ENCODE measurements at regions not wholly inside any gene's neighbourhood (a gene's known extent, or its start where the extent isn't known, plus 50 kb on each side); places are given as distances from the start of the nearest gene placed in this dataset.

DNA sequence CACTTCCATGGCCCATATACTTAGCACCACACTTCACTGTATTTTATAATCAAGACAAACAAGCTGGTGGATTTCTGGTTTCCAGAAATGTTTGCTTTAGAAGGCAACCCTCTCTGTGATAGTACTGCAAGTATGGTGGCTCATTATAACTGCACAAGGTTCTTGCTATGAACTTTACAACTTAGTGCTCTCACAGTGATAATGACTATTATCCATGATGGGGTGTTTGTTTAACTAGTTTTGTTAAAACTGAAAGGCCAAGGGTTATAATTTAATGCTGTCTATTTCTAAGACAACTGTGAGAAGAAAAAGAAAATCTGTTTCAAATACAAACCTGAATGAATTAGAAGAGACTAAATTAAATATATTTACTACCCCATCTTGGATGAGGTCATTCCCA is 903.2 kb downstream of the ADGRL2 start:
- H3K4me3 ChIP-seq (ENCODE audit: low read depth, low read length) = no peak overlapping the region
- DNase-seq (ENCODE audit: low read depth) = no peak
- TF ChIP-seq, protein P1, sequence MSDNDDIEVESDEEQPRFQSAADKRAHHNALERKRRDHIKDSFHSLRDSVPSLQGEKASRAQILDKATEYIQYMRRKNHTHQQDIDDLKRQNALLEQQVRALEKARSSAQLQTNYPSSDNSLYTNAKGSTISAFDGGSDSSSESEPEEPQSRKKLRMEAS (IDR thresholded peaks at IDR 0.05; ENCODE audit: low read depth, low read length) = no peak
- no peak for TF ChIP-seq POLR2A (IDR thresholded peaks at IDR 0.05; ENCODE audit: extremely low read depth, insufficient read length)

DNA sequence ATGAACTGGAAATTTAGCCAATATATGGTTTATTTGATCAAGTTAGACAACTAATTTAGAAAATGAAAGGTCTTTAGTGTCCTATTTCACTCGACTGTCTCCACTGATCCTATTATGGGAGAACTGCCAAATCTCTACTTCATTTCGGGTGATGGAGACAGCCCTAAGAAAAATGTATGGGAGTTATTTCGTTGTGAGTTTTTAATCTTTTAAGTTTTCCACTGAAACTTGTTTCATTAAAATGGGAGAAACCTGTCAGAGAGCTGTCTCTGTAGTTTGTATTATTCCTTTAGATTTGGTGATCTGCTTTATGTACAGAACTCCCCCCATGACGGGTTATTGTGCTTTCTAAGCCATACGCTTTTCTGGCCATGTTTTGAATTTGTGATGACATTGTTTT is 899.7 kb downstream of the ADGRL2 start:
- H3K4me3 ChIP-seq (ENCODE audit: low read depth, low read length) = no peak overlapping the region
- DNase-seq (ENCODE audit: low read depth) = no peak
- TF ChIP-seq MYC (IDR thresholded peaks at IDR 0.05; ENCODE audit: low read depth, low read length) = no peak
- TF ChIP-seq, protein P2, sequence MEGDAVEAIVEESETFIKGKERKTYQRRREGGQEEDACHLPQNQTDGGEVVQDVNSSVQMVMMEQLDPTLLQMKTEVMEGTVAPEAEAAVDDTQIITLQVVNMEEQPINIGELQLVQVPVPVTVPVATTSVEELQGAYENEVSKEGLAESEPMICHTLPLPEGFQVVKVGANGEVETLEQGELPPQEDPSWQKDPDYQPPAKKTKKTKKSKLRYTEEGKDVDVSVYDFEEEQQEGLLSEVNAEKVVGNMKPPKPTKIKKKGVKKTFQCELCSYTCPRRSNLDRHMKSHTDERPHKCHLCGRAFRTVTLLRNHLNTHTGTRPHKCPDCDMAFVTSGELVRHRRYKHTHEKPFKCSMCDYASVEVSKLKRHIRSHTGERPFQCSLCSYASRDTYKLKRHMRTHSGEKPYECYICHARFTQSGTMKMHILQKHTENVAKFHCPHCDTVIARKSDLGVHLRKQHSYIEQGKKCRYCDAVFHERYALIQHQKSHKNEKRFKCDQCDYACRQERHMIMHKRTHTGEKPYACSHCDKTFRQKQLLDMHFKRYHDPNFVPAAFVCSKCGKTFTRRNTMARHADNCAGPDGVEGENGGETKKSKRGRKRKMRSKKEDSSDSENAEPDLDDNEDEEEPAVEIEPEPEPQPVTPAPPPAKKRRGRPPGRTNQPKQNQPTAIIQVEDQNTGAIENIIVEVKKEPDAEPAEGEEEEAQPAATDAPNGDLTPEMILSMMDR (IDR thresholded peaks at IDR 0.05; ENCODE audit: low read depth, low read length) = no peak
- TF ChIP-seq, protein P1 (IDR thresholded peaks at IDR 0.05; ENCODE audit: low read depth, low read length) = no peak
- no peak for TF ChIP-seq POLR2A (IDR thresholded peaks at IDR 0.05; ENCODE audit: extremely low read depth, insufficient read length)

DNA sequence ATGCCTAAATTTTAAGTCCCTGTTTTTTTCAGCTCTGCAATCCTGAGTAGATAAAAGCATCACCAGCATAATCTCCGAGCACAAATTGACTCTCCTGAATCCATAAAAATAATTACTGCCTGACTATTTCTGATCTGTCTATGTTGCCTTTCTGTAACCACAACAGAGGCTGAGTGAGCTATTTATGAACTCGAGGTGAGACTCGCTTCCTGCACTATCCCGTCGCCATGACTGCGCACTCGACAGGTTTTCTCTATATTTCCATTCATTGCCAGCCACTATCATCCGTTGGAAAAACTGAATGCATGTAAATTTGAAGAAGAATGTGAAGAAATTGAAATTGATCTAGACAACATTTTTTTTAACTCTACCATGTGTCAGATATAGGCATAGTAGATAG is 897.2 kb downstream of the ADGRL2 start:
- H3K4me3 ChIP-seq (ENCODE audit: low read depth, low read length) = no peak overlapping the region
- no peak for DNase-seq (ENCODE audit: low read depth)
- TF ChIP-seq MYC (IDR thresholded peaks at IDR 0.05; ENCODE audit: low read depth, low read length) (no peak), POLR2A (IDR thresholded peaks at IDR 0.05; ENCODE audit: extremely low read depth, insufficient read length) (no peak)
- TF ChIP-seq, protein P2 (IDR thresholded peaks at IDR 0.05; ENCODE audit: low read depth, low read length) = no peak
- TF ChIP-seq, protein P1 (IDR thresholded peaks at IDR 0.05; ENCODE audit: low read depth, low read length) = no peak

DNA sequence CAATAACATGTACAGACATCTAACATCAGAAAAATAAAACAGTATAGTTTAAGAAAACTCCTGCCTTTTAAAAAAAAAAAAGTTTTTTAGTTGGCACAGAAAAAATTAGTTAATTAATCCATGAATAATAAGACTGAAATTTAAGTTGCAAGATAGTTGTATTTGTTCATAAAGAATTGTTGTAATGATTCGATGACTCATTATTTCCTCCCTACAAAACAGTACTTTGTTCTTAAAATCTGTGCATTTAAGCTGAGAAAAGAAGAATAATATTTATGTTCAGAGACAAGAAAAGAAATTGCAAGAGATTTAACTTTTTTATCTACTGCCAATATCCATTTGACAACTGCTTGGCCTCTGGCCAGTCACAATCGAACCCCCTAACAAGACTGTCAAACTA is 894.7 kb downstream of the ADGRL2 start:
- TF ChIP-seq, protein P1 (IDR thresholded peaks at IDR 0.05; ENCODE audit: low read depth, low read length) = no peak
- TF ChIP-seq POLR2A (IDR thresholded peaks at IDR 0.05; ENCODE audit: extremely low read depth, insufficient read length) = no peak
- TF ChIP-seq, protein P2 (IDR thresholded peaks at IDR 0.05; ENCODE audit: low read depth, low read length) = no peak
- DNase-seq (ENCODE audit: low read depth) = no peak
- no peak overlapping the region for H3K4me3 ChIP-seq (ENCODE audit: low read depth, low read length)

DNA sequence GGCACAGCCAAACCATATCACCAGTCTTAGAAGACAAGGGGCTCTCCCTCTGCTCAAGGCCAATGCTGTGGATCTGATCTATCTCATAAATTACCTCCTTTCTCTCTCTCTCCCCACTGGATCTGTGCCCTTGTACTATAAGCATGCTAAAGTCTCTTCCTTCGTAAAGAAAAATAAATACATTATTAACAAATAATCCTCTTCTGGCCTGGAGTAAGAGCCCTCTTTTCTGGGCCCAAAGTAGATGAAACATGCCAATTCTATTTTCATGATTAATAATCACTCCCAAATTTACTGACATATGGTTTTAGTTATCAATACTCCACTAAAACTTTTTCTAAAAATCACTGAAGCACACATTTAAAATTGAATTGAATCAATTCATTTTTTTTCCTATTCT is 889.7 kb downstream of the ADGRL2 start:
- TF ChIP-seq, protein P1 (IDR thresholded peaks at IDR 0.05; ENCODE audit: low read depth, low read length) = no peak
- no peak for TF ChIP-seq MYC (IDR thresholded peaks at IDR 0.05; ENCODE audit: low read depth, low read length)
- TF ChIP-seq POLR2A (IDR thresholded peaks at IDR 0.05; ENCODE audit: extremely low read depth, insufficient read length) = no peak
- TF ChIP-seq, protein P2 (IDR thresholded peaks at IDR 0.05; ENCODE audit: low read depth, low read length) = no peak
- no peak for DNase-seq (ENCODE audit: low read depth)

DNA sequence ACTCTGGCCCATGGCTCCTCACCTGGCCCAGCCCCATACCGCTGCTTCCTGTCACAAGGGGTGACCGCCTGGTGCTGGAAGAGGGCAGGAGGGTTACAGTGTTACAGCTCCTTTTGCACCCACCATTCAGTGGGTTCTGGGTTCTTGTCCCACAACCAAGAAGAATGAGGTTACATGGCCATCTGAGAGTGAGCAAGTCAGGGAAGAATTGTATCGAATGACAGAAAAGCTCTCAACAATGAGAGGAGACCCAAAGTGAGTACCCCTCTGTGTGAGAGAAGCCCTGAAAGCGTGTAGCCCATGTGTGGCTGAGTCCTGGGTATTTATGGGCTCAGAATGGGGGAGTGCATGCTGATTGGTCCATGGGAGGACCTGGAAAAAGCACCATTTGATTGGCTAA is 888.5 kb downstream of the ADGRL2 start:
- no peak for TF ChIP-seq MYC (IDR thresholded peaks at IDR 0.05; ENCODE audit: low read depth, low read length)
- TF ChIP-seq, protein P2 (IDR thresholded peaks at IDR 0.05; ENCODE audit: low read depth, low read length) = no peak
- TF ChIP-seq POLR2A (IDR thresholded peaks at IDR 0.05; ENCODE audit: extremely low read depth, insufficient read length) = no peak
- TF ChIP-seq, protein P1 (IDR thresholded peaks at IDR 0.05; ENCODE audit: low read depth, low read length) = no peak
- no peak overlapping the region for H3K4me3 ChIP-seq (ENCODE audit: low read depth, low read length)
- no peak for DNase-seq (ENCODE audit: low read depth)

More for the DNA sequence above, 889.7 kb downstream of the ADGRL2 start:
- no peak overlapping the region for H3K4me3 ChIP-seq (ENCODE audit: low read depth, low read length)

Measured in NB4 (cell line).